OCI-LY3 (cell line): ENCODE measurements at regions not wholly inside any gene's neighbourhood (a gene's known extent, or its start where the extent isn't known, plus 50 kb on each side); places are given as distances from the start of the nearest gene placed in this dataset.

ENCODE experiments used
- CTCF ChIP-seq: fragments of 200-600, 300-600 bp; sonication (generic); IDR thresholded peaks from 2 replicates; pipeline ENCODE4 v1.5.1; 2014; ENCODE audit warnings: antibody characterized with exemption, low read length, low read depth
- EZH2phosphoT487 ChIP-seq: fragments of 200-600 bp; shearing (Covaris generic); IDR thresholded peaks from 2 replicates; pipeline ENCODE4 v1.6.1; 2018; ENCODE audit warnings: antibody characterized with exemption, mixed run types, low read depth

DNA sequence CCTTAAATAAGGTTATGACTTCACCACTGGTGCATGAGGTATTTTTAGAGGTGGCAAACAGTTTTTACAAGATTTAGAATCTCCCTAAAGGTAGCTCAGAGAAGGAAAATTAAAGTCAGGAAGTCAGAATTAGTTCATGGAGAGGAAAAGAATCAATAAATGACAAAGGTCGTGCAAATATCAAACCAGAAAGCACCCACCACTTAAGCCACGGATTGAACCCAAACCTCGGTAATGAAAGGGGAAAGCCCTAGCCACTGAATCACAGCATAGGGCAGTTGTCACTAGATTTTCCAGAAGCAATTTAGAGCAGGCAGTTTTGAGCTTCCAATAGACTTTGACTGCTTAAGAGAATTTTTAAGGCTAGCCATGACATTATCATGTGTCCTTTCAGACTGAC lies 1590.4 kb downstream of the SLITRK1 start:
- TF ChIP-seq CTCF = no peak
- no peak for TF ChIP-seq EZH2phosphoT487
